ENCODE measurements at regions not wholly inside any gene's neighbourhood (a gene's known extent, or its start where the extent isn't known, plus 50 kb on each side); places are given as distances from the start of the nearest gene placed in this dataset.

DNA sequence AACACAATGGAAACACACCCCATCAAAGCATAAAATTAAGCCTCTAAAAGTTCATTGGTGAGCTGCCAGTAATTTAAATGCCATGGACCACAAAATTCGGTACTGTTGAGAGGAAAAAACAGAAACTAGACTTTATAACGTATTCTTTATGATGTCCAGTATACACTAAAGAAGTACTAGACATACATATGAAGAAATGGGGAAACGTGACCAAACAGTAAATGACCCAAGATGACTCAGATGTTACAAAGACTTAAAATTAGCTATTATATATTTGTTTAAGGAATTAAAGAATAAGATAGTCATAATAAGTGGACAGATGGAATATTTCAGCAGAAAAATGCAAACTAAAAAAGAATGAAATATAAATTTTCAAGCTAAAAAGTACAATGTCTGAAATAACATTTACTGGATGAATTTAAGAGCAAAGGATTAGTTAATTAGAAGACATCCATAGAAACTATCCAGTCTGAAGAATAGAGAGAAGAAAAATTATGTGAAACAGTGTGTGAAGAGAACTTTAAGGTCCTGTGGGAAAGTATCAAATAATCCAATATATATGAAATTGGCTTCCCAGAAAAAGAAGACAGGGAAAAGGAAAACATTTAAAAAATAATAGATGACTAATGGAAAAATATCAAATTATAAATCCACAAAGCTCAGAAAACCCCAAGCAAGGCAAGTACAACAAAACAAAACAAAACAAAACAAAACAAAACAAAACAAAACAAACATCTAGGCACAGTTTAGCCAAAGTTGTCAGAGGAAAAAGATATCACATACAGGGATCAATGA lies 69.4 kb downstream of the SAMD9 start:
- intact Hi-C loops (cut with DNase I), result loop anchor here in 1 of 2 donors (10.0 kb wide), 1 partner anchor 204 kb away; no protein-coding TSS in a partner anchor
- Histone ChIP-seq H3K4me1 (ENCODE audit: control insufficient read depth in 1 of 2, insufficient read depth in 2 of 2, low read length in 2 of 2) (no peaks in the 10 kb centered on the region), H3K9me3 (ENCODE audit: control insufficient read depth, low read length) (no peaks in the 10 kb centered on the region), H3K36me3 (ENCODE audit: control insufficient read depth in 1 of 2, insufficient read depth in 2 of 2, low read length in 1 of 2) (no peaks in the 10 kb centered on the region), H3K4me3 (ENCODE audit: low read length in 2 of 2) (no peak overlapping the region), H3K27ac (ENCODE audit: low read depth in 1 of 2, low read length in 2 of 2) (no peak overlapping the region), H3K27me3 (ENCODE audit: control insufficient read depth in 1 of 2, insufficient read depth in 2 of 2, low read length in 1 of 2) (no peaks in the 10 kb centered on the region)
- ATAC-seq (ENCODE audit: low FRiP score) (no peak), DNase-seq (no peak)
- WGBS, 2 donors, result 54 to 55% methylated on average over 3 of the region's 3 CpGs

GRCh38 chr7:93047514-93048099 lies 70.2 kb downstream of the SAMD9 start:
- Histone ChIP-seq H3K27me3 (ENCODE audit: control insufficient read depth in 1 of 2, insufficient read depth in 2 of 2, low read length in 1 of 2) (no peaks in the 10 kb centered on the region), H3K27ac (ENCODE audit: low read depth in 1 of 2, low read length in 2 of 2) (no peak overlapping the region), H3K36me3 (ENCODE audit: control insufficient read depth in 1 of 2, insufficient read depth in 2 of 2, low read length in 1 of 2) (no peaks in the 10 kb centered on the region), H3K4me1 (ENCODE audit: control insufficient read depth in 1 of 2, insufficient read depth in 2 of 2, low read length in 2 of 2) (no peaks in the 10 kb centered on the region), H3K9me3 (ENCODE audit: control insufficient read depth, low read length) (no peaks in the 10 kb centered on the region), H3K4me3 (ENCODE audit: low read length in 2 of 2) (no peak overlapping the region)
- 83 to 85% methylated on average over 1 of the region's 1 CpG for WGBS, 2 donors
- no peak for ATAC-seq (ENCODE audit: low FRiP score)
- no peak for DNase-seq
- intact Hi-C loops (cut with DNase I), result loop anchor here in 1 of 2 donors (10.0 kb wide), 1 partner anchor 203 kb away; no protein-coding TSS in a partner anchor

DNA sequence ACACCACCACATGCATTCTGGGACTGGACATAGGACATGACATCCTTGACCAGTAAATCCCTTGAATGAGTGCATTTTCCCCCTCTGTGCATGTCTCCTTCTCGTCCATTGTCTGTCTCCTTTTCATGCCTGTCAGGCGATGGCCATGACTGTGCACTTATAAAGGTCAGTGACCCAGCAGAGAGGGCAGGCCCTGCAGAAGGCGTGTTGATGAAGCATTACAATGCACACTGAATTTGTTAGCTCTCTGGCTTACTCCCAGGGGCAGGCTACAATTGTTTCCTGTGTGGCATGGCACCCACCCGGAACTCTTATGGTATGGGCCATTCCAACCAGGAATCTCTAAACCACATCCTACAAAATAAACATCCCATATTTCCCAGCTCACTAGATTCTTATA lies 71.1 kb downstream of the SAMD9 start:
- no peak for ATAC-seq (ENCODE audit: low FRiP score)
- DNase-seq, result no peak
- H3K4me3 ChIP-seq (ENCODE audit: low read length in 2 of 2), result no peak overlapping the region
- H3K9me3 ChIP-seq (ENCODE audit: control insufficient read depth, low read length), result no peaks in the 10 kb centered on the region
- H3K36me3 ChIP-seq (ENCODE audit: control insufficient read depth in 1 of 2, insufficient read depth in 2 of 2, low read length in 1 of 2), result no peaks in the 10 kb centered on the region
- H3K27ac ChIP-seq (ENCODE audit: low read depth in 1 of 2, low read length in 2 of 2), result no peak overlapping the region
- no peaks in the 10 kb centered on the region for H3K27me3 ChIP-seq (ENCODE audit: control insufficient read depth in 1 of 2, insufficient read depth in 2 of 2, low read length in 1 of 2)
- WGBS, 2 donors, result 82 to 83% methylated on average over 4 of the region's 4 CpGs
- H3K4me1 ChIP-seq (ENCODE audit: control insufficient read depth in 1 of 2, insufficient read depth in 2 of 2, low read length in 2 of 2), result no peaks in the 10 kb centered on the region
- intact Hi-C loops (cut with DNase I), result loop anchor here in 1 of 2 donors (10.0 kb wide), 1 partner anchor 202 kb away; no protein-coding TSS in a partner anchor

- H3K27ac ChIP-seq (ENCODE audit: low read depth in 1 of 2, low read length in 2 of 2), result no peak overlapping the region
- DNase-seq (no peak), ATAC-seq (ENCODE audit: low FRiP score) (no peak)
- intact Hi-C loops (cut with DNase I), result loop anchor here in 1 of 2 donors (10.0 kb wide), 1 partner anchor 199 kb away; no protein-coding TSS in a partner anchor
- H3K9me3 ChIP-seq (ENCODE audit: control insufficient read depth, low read length), result no peaks in the 10 kb centered on the region
- WGBS, 2 donors, result 85 to 87% methylated on average over 6 of the region's 6 CpGs
- H3K36me3 ChIP-seq (ENCODE audit: control insufficient read depth in 1 of 2, insufficient read depth in 2 of 2, low read length in 1 of 2), result no peaks in the 10 kb centered on the region
- no peaks in the 10 kb centered on the region for H3K27me3 ChIP-seq (ENCODE audit: control insufficient read depth in 1 of 2, insufficient read depth in 2 of 2, low read length in 1 of 2)
- no peak overlapping the region for H3K4me3 ChIP-seq (ENCODE audit: low read length in 2 of 2)
- no peaks in the 10 kb centered on the region for H3K4me1 ChIP-seq (ENCODE audit: control insufficient read depth in 1 of 2, insufficient read depth in 2 of 2, low read length in 2 of 2)
Measured at GRCh38 chr7:93044147-93044810, 73.5 kb downstream of the SAMD9 start.

DNA sequence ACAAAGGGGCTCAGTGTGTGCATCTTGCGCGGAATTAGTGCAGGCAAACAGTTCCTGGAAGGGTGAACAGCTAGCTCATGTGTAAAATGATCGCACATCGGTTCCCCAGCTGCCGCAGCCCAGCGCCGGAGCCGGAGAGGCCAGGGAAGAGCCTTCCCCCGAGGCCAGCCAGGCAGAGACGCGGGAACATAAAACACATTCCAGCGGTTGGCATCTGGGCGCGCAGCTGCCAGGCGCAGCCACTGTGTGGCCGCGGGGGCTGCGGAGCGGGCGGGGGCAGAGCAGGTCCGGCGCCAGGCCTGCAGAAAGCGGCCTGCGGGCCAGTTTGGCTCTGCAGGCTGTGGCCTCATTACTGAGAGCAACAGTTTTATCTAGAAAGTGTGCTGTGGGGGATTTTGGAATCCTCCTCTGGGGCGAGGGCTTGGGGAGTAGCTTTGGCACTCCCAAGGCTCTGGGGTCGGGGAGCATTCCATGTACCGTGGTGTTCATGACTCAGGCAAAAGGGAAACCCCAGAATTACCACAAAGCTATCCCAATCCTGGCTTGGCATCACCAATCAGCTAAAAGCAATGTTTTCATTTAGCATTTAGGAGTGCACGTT lies 74.3 kb downstream of the SAMD9 start:
- Histone ChIP-seq H3K9me3 (ENCODE audit: control insufficient read depth, low read length) (no peaks in the 10 kb centered on the region), H3K27me3 (ENCODE audit: control insufficient read depth in 1 of 2, insufficient read depth in 2 of 2, low read length in 1 of 2) (no peaks in the 10 kb centered on the region), H3K36me3 (ENCODE audit: control insufficient read depth in 1 of 2, insufficient read depth in 2 of 2, low read length in 1 of 2) (no peaks in the 10 kb centered on the region), H3K4me3 (ENCODE audit: low read length in 2 of 2) (peak overlapping the region in 1 of 2 donors; percentile 10), H3K27ac (ENCODE audit: low read depth in 1 of 2, low read length in 2 of 2) (no peak overlapping the region), H3K4me1 (ENCODE audit: control insufficient read depth in 1 of 2, insufficient read depth in 2 of 2, low read length in 2 of 2) (no peaks in the 10 kb centered on the region)
- intact Hi-C loops (cut with DNase I), result loop anchor here in 1 of 2 donors (10.0 kb wide), 1 partner anchor 199 kb away; no protein-coding TSS in a partner anchor
- peak in 1 of 2 donors; percentile 80 for DNase-seq
- peak; percentile 50 for ATAC-seq (ENCODE audit: low FRiP score)
- WGBS, 2 donors, result 7 to 9% methylated on average over 28 of the region's 28 CpGs

GRCh38 chr7:93040355-93040754 lies 77.4 kb downstream of the SAMD9 start:
- no peaks in the 10 kb centered on the region for H3K4me1 ChIP-seq (ENCODE audit: control insufficient read depth in 1 of 2, insufficient read depth in 2 of 2, low read length in 2 of 2)
- 49 to 56% methylated on average over 10 of the region's 10 CpGs for WGBS, 2 donors
- ATAC-seq (ENCODE audit: low FRiP score), result no peak
- no peak for DNase-seq
- no peaks in the 10 kb centered on the region for H3K27me3 ChIP-seq (ENCODE audit: control insufficient read depth in 1 of 2, insufficient read depth in 2 of 2, low read length in 1 of 2)
- no peaks in the 10 kb centered on the region for H3K9me3 ChIP-seq (ENCODE audit: control insufficient read depth, low read length)
- no peak overlapping the region for H3K27ac ChIP-seq (ENCODE audit: low read depth in 1 of 2, low read length in 2 of 2)
- no peak overlapping the region for H3K4me3 ChIP-seq (ENCODE audit: low read length in 2 of 2)
- H3K36me3 ChIP-seq (ENCODE audit: control insufficient read depth in 1 of 2, insufficient read depth in 2 of 2, low read length in 1 of 2), result no peaks in the 10 kb centered on the region
- intact Hi-C loops (cut with DNase I), result loop anchor here in 1 of 2 donors (10.0 kb wide), 1 partner anchor 196 kb away; no protein-coding TSS in a partner anchor

- WGBS, 2 donors, result 91 to 97% methylated on average over 3 of the region's 3 CpGs
Measured at GRCh38 chr7:93039786-93040185, 78.0 kb downstream of the SAMD9 start.

DNA sequence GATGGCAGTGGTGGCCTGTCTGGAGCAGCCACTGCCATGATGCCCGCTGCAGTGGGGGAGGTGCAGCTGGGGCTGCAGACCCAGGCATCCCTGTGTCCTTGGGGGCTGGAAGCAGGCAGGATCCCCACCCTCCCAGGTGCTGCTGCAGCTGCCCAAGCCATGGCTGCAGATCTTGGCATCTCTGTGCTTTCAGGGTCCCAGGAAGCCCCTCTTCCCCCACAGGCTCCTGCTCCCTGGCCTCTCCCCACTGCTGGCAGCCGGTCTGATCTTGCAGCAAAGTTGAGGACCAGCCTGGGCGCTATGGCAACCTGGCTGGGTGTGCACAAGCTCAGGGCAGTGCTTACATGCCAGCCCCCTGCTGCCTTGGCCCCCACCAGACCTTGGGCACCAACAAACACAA lies 78.5 kb downstream of the SAMD9 start:
- 86 to 95% methylated on average over 3 of the region's 3 CpGs for WGBS, 2 donors
- ATAC-seq (ENCODE audit: low FRiP score) (no peak), DNase-seq (no peak)
- Histone ChIP-seq H3K9me3 (ENCODE audit: control insufficient read depth, low read length) (no peaks in the 10 kb centered on the region), H3K4me3 (ENCODE audit: low read length in 2 of 2) (no peak overlapping the region), H3K27me3 (ENCODE audit: control insufficient read depth in 1 of 2, insufficient read depth in 2 of 2, low read length in 1 of 2) (no peaks in the 10 kb centered on the region), H3K36me3 (ENCODE audit: control insufficient read depth in 1 of 2, insufficient read depth in 2 of 2, low read length in 1 of 2) (no peaks in the 10 kb centered on the region), H3K27ac (ENCODE audit: low read depth in 1 of 2, low read length in 2 of 2) (no peak overlapping the region), H3K4me1 (ENCODE audit: control insufficient read depth in 1 of 2, insufficient read depth in 2 of 2, low read length in 2 of 2) (no peaks in the 10 kb centered on the region)
- intact Hi-C loops (cut with DNase I), result no loop called here

More at GRCh38 chr7:93039786-93040185, 78.0 kb downstream of the SAMD9 start:
- H3K27ac ChIP-seq (ENCODE audit: low read depth in 1 of 2, low read length in 2 of 2), result no peak overlapping the region
- DNase-seq (no peak), ATAC-seq (ENCODE audit: low FRiP score) (no peak)
- H3K36me3 ChIP-seq (ENCODE audit: control insufficient read depth in 1 of 2, insufficient read depth in 2 of 2, low read length in 1 of 2), result no peaks in the 10 kb centered on the region
- H3K4me1 ChIP-seq (ENCODE audit: control insufficient read depth in 1 of 2, insufficient read depth in 2 of 2, low read length in 2 of 2), result no peaks in the 10 kb centered on the region
- no peak overlapping the region for H3K4me3 ChIP-seq (ENCODE audit: low read length in 2 of 2)
- no peaks in the 10 kb centered on the region for H3K27me3 ChIP-seq (ENCODE audit: control insufficient read depth in 1 of 2, insufficient read depth in 2 of 2, low read length in 1 of 2)
- H3K9me3 ChIP-seq (ENCODE audit: control insufficient read depth, low read length), result no peaks in the 10 kb centered on the region
- intact Hi-C loops (cut with DNase I), result loop anchor here in 1 of 2 donors (10.0 kb wide), 1 partner anchor 195 kb away; no protein-coding TSS in a partner anchor

Measured in aorta (tissue), 5 donors.